ENCODE measurements at regions not wholly inside any gene's neighbourhood (a gene's known extent, or its start where the extent isn't known, plus 50 kb on each side); places are given as distances from the start of the nearest gene placed in this dataset.

GRCh38 chr2:16178551-16179130 lies 238.3 kb downstream of the MYCN start:
- H3K27me3 ChIP-seq, result no peaks in the 10 kb centered on the region
- H3K4me3 ChIP-seq, result no peak overlapping the region
- no peak overlapping the region for H3K27ac ChIP-seq
- H3K36me3 ChIP-seq (replicated peaks in 1 of 2), result no peaks in the 10 kb centered on the region
- TF ChIP-seq CTCF (IDR thresholded peaks at IDR 0.05) (no peak), POLR2A (IDR thresholded peaks at IDR 0.05) (no peak)
- no peaks in the 10 kb centered on the region for H3K4me1 ChIP-seq (replicated peaks in 1 of 2)
- 92 to 94% (median 93%) methylated on average over 7 of the region's 7 CpGs for WGBS, 4 donors
- intact Hi-C loops (cut with DNase I), result no loop called here
- DNase-seq, result no peak
- H3K9me3 ChIP-seq (replicated peaks in 1 of 3), result no peaks in the 10 kb centered on the region

DNA sequence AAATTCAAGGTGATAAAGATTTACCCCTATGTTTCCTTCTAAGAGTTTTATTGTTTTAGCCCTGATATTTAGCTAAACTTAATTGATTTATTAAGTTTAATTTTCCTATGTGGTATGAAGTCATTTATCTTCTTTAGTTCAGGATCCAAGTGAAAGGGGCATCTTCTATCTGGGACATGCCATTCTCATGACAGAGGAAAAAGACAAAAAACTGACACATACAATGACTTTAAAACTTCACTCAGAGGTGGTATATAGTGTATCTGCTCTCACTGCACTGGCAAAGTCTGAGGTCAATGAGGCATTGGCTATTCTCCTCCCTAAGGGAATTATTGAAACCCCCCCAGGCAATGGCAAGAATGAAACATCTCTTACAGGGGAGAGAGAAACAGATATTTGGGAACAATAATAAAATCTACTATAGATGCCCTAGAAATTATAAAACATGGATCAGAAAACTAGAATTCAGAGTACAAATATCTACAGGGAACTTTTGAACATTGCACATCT lies 237.4 kb downstream of the MYCN start:
- Histone ChIP-seq H3K4me1 (replicated peaks in 1 of 2) (no peaks in the 10 kb centered on the region), H3K27me3 (no peaks in the 10 kb centered on the region), H3K36me3 (replicated peaks in 1 of 2) (no peaks in the 10 kb centered on the region), H3K4me3 (no peak overlapping the region), H3K27ac (no peak overlapping the region), H3K9me3 (replicated peaks in 1 of 3) (no peaks in the 10 kb centered on the region)
- DNase-seq, result no peak
- intact Hi-C loops (cut with DNase I), result no loop called here
- no peak for TF ChIP-seq POLR2A (IDR thresholded peaks at IDR 0.05)
- no peak for TF ChIP-seq CTCF (IDR thresholded peaks at IDR 0.05)

DNA sequence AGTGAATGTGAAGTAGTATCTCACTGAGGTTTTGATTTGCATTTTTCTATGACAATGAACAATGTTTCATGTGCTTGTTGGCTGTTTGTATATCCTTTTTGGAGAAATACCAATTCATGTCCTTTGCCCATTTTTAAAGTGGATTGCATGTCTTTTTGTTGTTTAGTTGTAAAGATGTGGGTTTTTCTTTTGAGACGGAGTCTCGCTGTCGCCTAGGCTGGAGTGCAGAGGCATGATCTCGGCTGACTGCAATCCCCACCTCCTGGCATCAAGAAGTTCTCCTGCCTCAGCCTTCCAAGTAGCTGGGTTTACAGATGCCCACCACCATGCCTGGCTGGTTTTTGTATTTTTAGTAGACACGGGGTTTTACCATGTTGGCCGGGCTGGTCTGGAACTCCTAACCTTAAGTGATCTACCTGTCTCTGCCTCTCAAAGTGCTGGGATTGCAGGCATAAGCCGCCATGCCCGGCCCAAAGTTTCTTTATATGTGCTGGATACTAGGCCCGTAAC lies 236.7 kb downstream of the MYCN start:
- Histone ChIP-seq H3K4me3 (no peak overlapping the region), H3K27me3 (no peaks in the 10 kb centered on the region), H3K27ac (no peak overlapping the region), H3K9me3 (replicated peaks in 1 of 3) (no peaks in the 10 kb centered on the region), H3K36me3 (replicated peaks in 1 of 2) (no peaks in the 10 kb centered on the region), H3K4me1 (replicated peaks in 1 of 2) (no peaks in the 10 kb centered on the region)
- WGBS, 4 donors, result 94 to 97% (median 95%) methylated on average over 9 of the region's 9 CpGs
- no peak for DNase-seq
- TF ChIP-seq CTCF (IDR thresholded peaks at IDR 0.05) (no peak), POLR2A (IDR thresholded peaks at IDR 0.05) (no peak)
- intact Hi-C loops (cut with DNase I), result no loop called here

DNA sequence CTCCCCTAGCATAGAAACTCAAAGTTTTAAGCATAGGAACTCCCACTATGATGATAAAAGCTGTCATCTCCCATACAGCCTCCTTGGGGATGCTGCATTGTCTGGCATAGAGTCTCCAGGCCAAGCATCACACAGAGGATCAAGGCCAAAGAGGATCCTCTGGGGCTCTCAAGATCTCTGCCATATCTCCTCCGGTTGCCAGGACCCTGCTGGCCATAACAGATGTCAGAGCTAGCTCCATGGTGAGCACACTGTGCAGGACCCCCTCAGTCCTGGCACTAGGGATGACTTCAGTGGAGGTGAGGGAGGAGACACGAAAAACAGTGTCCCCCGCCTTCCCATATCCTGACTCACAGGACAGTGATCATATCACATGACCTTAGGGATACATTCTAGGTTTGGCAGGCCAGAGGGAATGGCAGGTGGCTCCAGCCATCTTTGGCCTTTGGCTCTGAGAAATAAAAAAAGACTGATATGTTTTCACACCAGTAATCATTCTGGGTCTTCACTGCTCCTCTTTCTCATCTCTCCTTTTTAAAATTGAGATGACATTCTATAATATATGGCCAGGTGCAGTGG lies 235.0 kb downstream of the MYCN start:
- Histone ChIP-seq H3K4me3 (no peak overlapping the region), H3K4me1 (replicated peaks in 1 of 2) (no peaks in the 10 kb centered on the region), H3K9me3 (replicated peaks in 1 of 3) (no peaks in the 10 kb centered on the region), H3K27ac (no peak overlapping the region), H3K36me3 (replicated peaks in 1 of 2) (no peaks in the 10 kb centered on the region), H3K27me3 (no peaks in the 10 kb centered on the region)
- TF ChIP-seq CTCF (IDR thresholded peaks at IDR 0.05), result no peak
- TF ChIP-seq POLR2A (IDR thresholded peaks at IDR 0.05), result no peak
- WGBS, 4 donors, result 88 to 92% (median 91%) methylated on average over 2 to 3 of the region's 3 CpGs
- intact Hi-C loops (cut with DNase I), result no loop called here
- DNase-seq, result no peak
